ENCODE measurements at regions not wholly inside any gene's neighbourhood (a gene's known extent, or its start where the extent isn't known, plus 50 kb on each side); places are given as distances from the start of the nearest gene placed in this dataset.

DNA sequence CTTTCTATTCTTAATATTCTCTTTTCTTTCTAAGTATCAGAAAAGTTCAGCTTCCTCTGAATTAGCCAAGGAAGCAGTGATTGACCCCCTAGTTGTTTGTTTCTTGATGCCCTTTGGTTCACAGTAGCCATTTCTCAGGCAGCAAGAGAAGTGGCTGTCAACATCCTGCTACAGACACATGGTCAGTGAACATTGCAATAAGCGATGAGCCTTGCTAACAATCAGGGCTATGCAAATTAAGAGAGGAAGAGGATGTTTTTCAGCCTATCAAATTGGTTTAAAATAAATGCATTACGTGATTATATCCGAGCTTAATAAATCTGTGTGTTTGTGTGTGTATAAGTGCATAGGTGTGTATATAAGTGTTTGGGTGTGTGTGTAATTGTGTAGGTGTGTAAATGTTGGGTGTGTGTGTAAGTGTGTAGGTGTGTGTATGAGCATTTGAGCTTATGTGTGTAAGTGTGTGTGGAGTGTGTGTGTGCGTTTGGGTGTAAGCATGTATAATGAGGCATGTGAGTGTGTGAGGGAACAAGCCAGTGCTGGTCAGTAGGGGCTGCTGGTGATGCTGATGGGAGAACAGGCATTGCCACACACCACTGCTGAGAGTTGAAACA, 78.1 kb upstream of the XCR1 start:
- H3K36me3 ChIP-seq (replicated peaks), result no peaks in the 10 kb centered on the region
- DNase-seq, result no peak
- H3K4me3 ChIP-seq (ENCODE audit: low read depth, low read length), result no peak overlapping the region
- H3K27me3 ChIP-seq (replicated peaks), result no peaks in the 10 kb centered on the region
- TF ChIP-seq, protein P1, sequence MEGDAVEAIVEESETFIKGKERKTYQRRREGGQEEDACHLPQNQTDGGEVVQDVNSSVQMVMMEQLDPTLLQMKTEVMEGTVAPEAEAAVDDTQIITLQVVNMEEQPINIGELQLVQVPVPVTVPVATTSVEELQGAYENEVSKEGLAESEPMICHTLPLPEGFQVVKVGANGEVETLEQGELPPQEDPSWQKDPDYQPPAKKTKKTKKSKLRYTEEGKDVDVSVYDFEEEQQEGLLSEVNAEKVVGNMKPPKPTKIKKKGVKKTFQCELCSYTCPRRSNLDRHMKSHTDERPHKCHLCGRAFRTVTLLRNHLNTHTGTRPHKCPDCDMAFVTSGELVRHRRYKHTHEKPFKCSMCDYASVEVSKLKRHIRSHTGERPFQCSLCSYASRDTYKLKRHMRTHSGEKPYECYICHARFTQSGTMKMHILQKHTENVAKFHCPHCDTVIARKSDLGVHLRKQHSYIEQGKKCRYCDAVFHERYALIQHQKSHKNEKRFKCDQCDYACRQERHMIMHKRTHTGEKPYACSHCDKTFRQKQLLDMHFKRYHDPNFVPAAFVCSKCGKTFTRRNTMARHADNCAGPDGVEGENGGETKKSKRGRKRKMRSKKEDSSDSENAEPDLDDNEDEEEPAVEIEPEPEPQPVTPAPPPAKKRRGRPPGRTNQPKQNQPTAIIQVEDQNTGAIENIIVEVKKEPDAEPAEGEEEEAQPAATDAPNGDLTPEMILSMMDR (IDR thresholded peaks at IDR 0.05; ENCODE audit: low read depth, low read length, missing control alignments), result no peak
- in situ Hi-C loops (cut with HindIII; ENCODE audit: low pct_ligation_motif_present, low sequenced_read_pairs), result no loop called here
- no peak overlapping the region for H3K27ac ChIP-seq

DNA sequence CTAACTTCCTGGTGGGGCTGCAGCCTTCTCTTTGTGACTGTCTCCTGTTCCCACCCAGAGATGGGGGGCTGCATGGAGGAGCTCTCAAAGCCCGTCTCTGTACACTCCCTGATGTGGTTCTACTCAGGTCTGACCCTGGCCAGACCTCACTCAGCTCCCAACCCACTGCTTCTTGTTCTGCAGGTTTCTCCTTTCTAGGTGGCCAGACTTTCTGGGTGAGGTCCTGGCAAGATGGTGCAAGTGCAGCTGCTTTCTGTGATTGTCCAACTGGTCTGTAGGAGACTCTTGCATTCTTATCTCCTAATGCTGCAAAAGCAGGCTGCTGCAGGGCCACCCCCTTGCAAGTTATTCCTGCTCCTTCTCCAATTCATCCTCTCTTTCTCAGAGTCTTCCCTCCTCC, 77.4 kb upstream of the XCR1 start:
- Histone ChIP-seq H3K4me3 (ENCODE audit: low read depth, low read length) (no peak overlapping the region), H3K36me3 (replicated peaks) (no peaks in the 10 kb centered on the region), H3K27me3 (replicated peaks) (no peaks in the 10 kb centered on the region), H3K27ac (no peak overlapping the region)
- DNase-seq, result no peak
- TF ChIP-seq, protein P1 (IDR thresholded peaks at IDR 0.05; ENCODE audit: low read depth, low read length, missing control alignments), result no peak
- in situ Hi-C loops (cut with HindIII; ENCODE audit: low pct_ligation_motif_present, low sequenced_read_pairs), result no loop called here

DNA sequence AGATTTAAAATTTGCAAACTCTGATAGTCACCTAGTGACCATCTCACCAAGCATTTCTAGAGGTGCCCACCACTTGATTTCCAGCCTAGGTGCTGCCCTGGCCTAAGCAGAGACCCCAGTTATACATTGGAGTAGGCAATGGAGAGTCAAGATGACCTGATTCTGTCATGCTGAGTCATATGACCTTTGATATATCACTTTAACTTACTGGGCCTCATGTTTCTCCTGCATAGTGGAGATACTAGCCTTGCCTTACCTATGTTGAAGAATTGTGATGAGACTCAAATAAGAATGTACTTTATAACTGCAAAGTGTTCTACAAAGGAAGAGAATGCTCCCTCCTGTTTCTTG, 75.5 kb upstream of the XCR1 start:
- H3K27me3 ChIP-seq (replicated peaks), result no peaks in the 10 kb centered on the region
- in situ Hi-C loops (cut with HindIII; ENCODE audit: low pct_ligation_motif_present, low sequenced_read_pairs), result no loop called here
- no peak overlapping the region for H3K4me3 ChIP-seq (ENCODE audit: low read depth, low read length)
- no peak overlapping the region for H3K27ac ChIP-seq
- no peaks in the 10 kb centered on the region for H3K36me3 ChIP-seq (replicated peaks)
- TF ChIP-seq, protein P1 (IDR thresholded peaks at IDR 0.05; ENCODE audit: low read depth, low read length, missing control alignments), result no peak
- DNase-seq, result no peak

DNA sequence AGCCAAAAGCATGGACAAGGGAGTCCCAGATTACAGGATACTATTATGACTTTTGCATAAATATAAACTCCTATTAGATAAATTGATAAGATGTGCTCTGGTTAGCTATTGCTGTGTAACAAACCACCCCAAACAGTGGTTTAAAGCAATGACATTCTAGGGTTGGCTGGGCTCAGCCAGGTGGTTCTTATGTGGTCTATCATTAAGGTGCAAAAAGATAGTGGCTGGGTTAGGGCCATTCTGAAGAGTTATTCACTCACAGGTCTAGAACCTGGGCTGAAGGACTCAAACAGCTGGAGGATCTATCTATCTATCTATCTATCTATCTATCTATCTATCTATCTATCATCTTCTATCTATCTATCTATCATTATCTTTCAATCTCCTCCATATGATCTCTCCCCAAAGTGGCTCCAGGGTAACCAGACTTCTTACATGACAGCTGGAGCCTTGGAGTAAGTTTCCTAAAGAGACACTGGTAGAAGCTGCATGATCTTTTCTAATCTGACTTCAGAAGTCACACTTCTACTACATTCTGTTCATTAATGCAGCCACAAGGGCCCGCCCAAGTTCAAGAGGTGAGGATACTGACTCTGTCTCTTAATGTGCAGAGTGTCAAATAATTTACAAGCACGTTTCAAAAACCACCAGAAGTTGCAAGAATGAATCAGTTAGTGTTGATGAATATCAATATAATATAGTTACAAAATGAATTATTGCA, 74.9 kb upstream of the XCR1 start:
- Histone ChIP-seq H3K36me3 (replicated peaks) (no peaks in the 10 kb centered on the region), H3K27me3 (replicated peaks) (no peaks in the 10 kb centered on the region), H3K4me3 (ENCODE audit: low read depth, low read length) (no peak overlapping the region), H3K27ac (no peak overlapping the region)
- in situ Hi-C loops (cut with HindIII; ENCODE audit: low pct_ligation_motif_present, low sequenced_read_pairs), result no loop called here
- no peak for DNase-seq
- TF ChIP-seq, protein P1 (IDR thresholded peaks at IDR 0.05; ENCODE audit: low read depth, low read length, missing control alignments), result no peak

DNA sequence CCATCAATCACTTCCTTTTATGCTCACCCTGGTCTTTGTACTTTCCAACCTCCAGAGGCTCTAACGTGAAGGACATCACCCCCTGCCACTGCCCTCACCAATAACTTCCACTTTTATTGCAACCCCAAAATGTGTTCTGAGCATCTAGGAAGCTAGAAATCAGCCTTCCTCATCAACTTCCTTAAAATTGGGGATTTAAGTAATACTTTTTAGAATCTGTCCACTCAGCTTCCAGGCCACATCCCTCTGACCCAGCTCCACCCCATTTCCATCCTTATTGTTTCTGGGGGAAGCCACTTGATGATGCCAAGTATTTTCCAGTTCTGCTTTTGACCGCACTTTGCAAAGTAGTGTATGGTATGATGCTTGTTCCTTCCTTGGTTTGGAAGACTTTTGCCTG, 73.5 kb upstream of the XCR1 start:
- Histone ChIP-seq H3K27ac (no peak overlapping the region), H3K27me3 (replicated peaks) (no peaks in the 10 kb centered on the region), H3K36me3 (replicated peaks) (no peaks in the 10 kb centered on the region), H3K4me3 (ENCODE audit: low read depth, low read length) (no peak overlapping the region)
- no peak for DNase-seq
- in situ Hi-C loops (cut with HindIII; ENCODE audit: low pct_ligation_motif_present, low sequenced_read_pairs), result no loop called here
- TF ChIP-seq, protein P1 (IDR thresholded peaks at IDR 0.05; ENCODE audit: low read depth, low read length, missing control alignments), result no peak
